ENCODE measurements at regions not wholly inside any gene's neighbourhood (a gene's known extent, or its start where the extent isn't known, plus 50 kb on each side); places are given as distances from the start of the nearest gene placed in this dataset.
A peak's percentile ranks its signal among the peaks of the same experiment; 100 is the strongest.
"Not testable (repeated sequence)": the region's sequence is repeated elsewhere in the genome, so short reads cannot be mapped to it uniquely, and the experiment has no call there.

GRCh38 chr14:58752771-58753201, 115.0 kb downstream of the DACT1 start:
- peak; percentile 50 to 58 for DNase-seq

- DNase-seq = no peak
These were observed 117.5 kb downstream of the DACT1 start for GRCh38 chr14:58755031-58755925.

- no peak for DNase-seq
These were observed 122.4 kb downstream of the DACT1 start for GRCh38 chr14:58760121-58760520.

- DNase-seq = no peak
These were observed 124.9 kb downstream of the DACT1 start for GRCh38 chr14:58762629-58763028.

GRCh38 chr14:58763210-58763609, 125.4 kb downstream of the DACT1 start:
- DNase-seq = no peak

GRCh38 chr14:58765418-58765831, 127.7 kb downstream of the DACT1 start:
- DNase-seq = no peak

GRCh38 chr14:58765843-58766242, 128.1 kb downstream of the DACT1 start:
- no peak for DNase-seq

GRCh38 chr14:58769011-58769643, 131.4 kb downstream of the DACT1 start:
- no peak for DNase-seq

- DNase-seq = no peak
These were observed 132.0 kb downstream of the DACT1 start for GRCh38 chr14:58769771-58770170.

GRCh38 chr14:58770491-58770982, 132.8 kb downstream of the DACT1 start:
- DNase-seq = no peak

- no peak for DNase-seq
These were observed 133.3 kb downstream of the DACT1 start for GRCh38 chr14:58771016-58771415.

- DNase-seq = no peak
These were observed 134.4 kb downstream of the DACT1 start for GRCh38 chr14:58772116-58772515.

GRCh38 chr14:58772794-58773620, 135.2 kb downstream of the DACT1 start:
- no peak for DNase-seq

GRCh38 chr14:58774531-58774930, 136.8 kb downstream of the DACT1 start:
- DNase-seq = no peak

GRCh38 chr14:58775130-58775529, 137.4 kb downstream of the DACT1 start:
- DNase-seq = not testable (repeated sequence)

GRCh38 chr14:58776516-58776915, 138.8 kb downstream of the DACT1 start:
- DNase-seq = no peak

- DNase-seq = no peak
These were observed 139.8 kb downstream of the DACT1 start for GRCh38 chr14:58777541-58777979.

- DNase-seq = no peak
These were observed 140.4 kb downstream of the DACT1 start for GRCh38 chr14:58778202-58778601.

GRCh38 chr14:58779376-58779775, 141.6 kb downstream of the DACT1 start:
- no peak for DNase-seq

GRCh38 chr14:58780185-58780584, 142.4 kb downstream of the DACT1 start:
- DNase-seq = no peak

GRCh38 chr14:58780605-58781004, 142.8 kb downstream of the DACT1 start:
- no peak for DNase-seq

GRCh38 chr14:58782011-58782410, 144.2 kb downstream of the DACT1 start:
- no peak for DNase-seq

All from hippocampal formation (tissue), 2 donors.